ENCODE measurements at regions not wholly inside any gene's neighbourhood (a gene's known extent, or its start where the extent isn't known, plus 50 kb on each side); places are given as distances from the start of the nearest gene placed in this dataset.

- TF ChIP-seq CTCF (conservative IDR thresholded peaks at IDR 0.05) (no peak), ZFX (IDR thresholded peaks at IDR 0.05) (no peak)
Observed at GRCh38 chr6:134549854-134550253, 231.9 kb upstream of the SGK1 start.
